H9 (cell line): ENCODE measurements at regions not wholly inside any gene's neighbourhood (a gene's known extent, or its start where the extent isn't known, plus 50 kb on each side); places are given as distances from the start of the nearest gene placed in this dataset.
"Not testable (repeated sequence)": the region's sequence is repeated elsewhere in the genome, so short reads cannot be mapped to it uniquely, and the experiment has no call there.

Experiments used
- DNase-seq: peaks from one replicate; pipeline ENCODE4 v3.0.0-alpha.2; 2017
- H2AFZ ChIP-seq: one replicate; pipeline ENCODE4 v1.6.1; 2013; ENCODE audit warnings: mild to moderate bottlenecking, low read length, control low read depth, moderate library complexity
- H2AK5ac ChIP-seq: 2 replicates; pipeline ENCODE4 v1.6.1; 2013; ENCODE audit warnings: low read length, control low read depth, mixed read lengths; ENCODE audit not compliant: insufficient read length
- H2BK120ac ChIP-seq: one replicate; pipeline ENCODE4 v1.6.1; 2013; ENCODE audit warnings: low read depth, mild to moderate bottlenecking, low read length, control low read depth, inconsistent platforms; ENCODE audit not compliant: poor library complexity, severe bottlenecking
- H2BK12ac ChIP-seq: 2 replicates; pipeline ENCODE4 v1.6.1; 2013; ENCODE audit warnings: low read length, control low read depth, mixed read lengths, low read depth; ENCODE audit not compliant: insufficient read length
- H2BK15ac ChIP-seq: 2 replicates; pipeline ENCODE4 v1.6.1; 2013; ENCODE audit warnings: low read depth, low read length, control low read depth
- H2BK20ac ChIP-seq: one replicate; pipeline ENCODE4 v1.6.1; 2013; ENCODE audit warnings: low read depth, mild to moderate bottlenecking, low read length, control low read depth, inconsistent platforms; ENCODE audit not compliant: poor library complexity, severe bottlenecking
- H2BK5ac ChIP-seq: 2 replicates; pipeline ENCODE4 v1.6.1; 2013; ENCODE audit warnings: low read length, control low read depth, mixed read lengths; ENCODE audit not compliant: insufficient read length
- H3K14ac ChIP-seq: 2 replicates; pipeline ENCODE4 v1.6.1; 2013; ENCODE audit warnings: low read length, control low read depth; ENCODE audit not compliant: insufficient read depth
- H3K18ac ChIP-seq: 2 replicates; pipeline ENCODE4 v1.6.1; 2013; ENCODE audit warnings: low read depth, mild to moderate bottlenecking, mixed read lengths, low read length, control low read depth; ENCODE audit not compliant: insufficient read length
- H3K23ac ChIP-seq: 2 replicates; pipeline ENCODE4 v1.6.1; 2013; ENCODE audit warnings: low read length, control low read depth, mixed read lengths, low read depth; ENCODE audit not compliant: insufficient read length
- H3K23me2 ChIP-seq: 2 replicates; pipeline ENCODE4 v1.6.1; 2013; ENCODE audit warnings: low read depth, mild to moderate bottlenecking, mixed read lengths, low read length, control low read depth; ENCODE audit not compliant: insufficient read length, poor library complexity, severe bottlenecking
- H3K27ac ChIP-seq: 2 replicates; pipeline ENCODE4 v1.5.1; 2013; ENCODE audit warnings: low read length, control low read depth, mixed read lengths, low read depth; ENCODE audit not compliant: insufficient read length
- H3K27me3 ChIP-seq: 2 replicates; pipeline ENCODE4 v1.6.1; 2013; ENCODE audit warnings: low read length, control low read depth, inconsistent platforms; ENCODE audit not compliant: insufficient read depth
- H3K4ac ChIP-seq: 2 replicates; pipeline ENCODE4 v1.6.1; 2013; ENCODE audit warnings: low read depth, mild to moderate bottlenecking, control low read depth, inconsistent platforms, low read length, moderate library complexity
- H3K4me1 ChIP-seq: 2 replicates; pipeline ENCODE4 v1.6.1; 2013; ENCODE audit warnings: low read length, control low read depth, inconsistent platforms; ENCODE audit not compliant: insufficient read depth
- H3K4me2 ChIP-seq: 2 replicates; pipeline ENCODE4 v1.6.1; 2013; ENCODE audit warnings: low read length, control low read depth, mixed read lengths; ENCODE audit not compliant: insufficient read length, insufficient read depth
- H3K56ac ChIP-seq: 2 replicates; pipeline ENCODE4 v1.6.1; 2013; ENCODE audit warnings: low read depth, mild to moderate bottlenecking, mixed read lengths, low read length, control low read depth; ENCODE audit not compliant: insufficient read length
- H3K79me1 ChIP-seq: 2 replicates; pipeline ENCODE4 v1.6.1; 2013; ENCODE audit warnings: low read depth, mild to moderate bottlenecking, moderate library complexity, low read length, control low read depth, inconsistent platforms; ENCODE audit not compliant: insufficient read depth, poor library complexity, severe bottlenecking
- H3K79me2 ChIP-seq: 2 replicates; pipeline ENCODE4 v1.6.1; 2013; ENCODE audit warnings: low read length, control low read depth, inconsistent platforms; ENCODE audit not compliant: insufficient read depth
- H3K9ac ChIP-seq: 2 replicates; pipeline ENCODE4 v1.6.1; 2013; ENCODE audit warnings: low read length, control low read depth, mixed read lengths; ENCODE audit not compliant: insufficient read length; ENCODE audit errors: extremely low read depth
- H3K9me3 ChIP-seq: one replicate; pipeline ENCODE4 v1.6.1; 2013; ENCODE audit warnings: low read depth, low read length, inconsistent platforms; ENCODE audit not compliant: control insufficient read depth
- H3T11ph ChIP-seq: one replicate; pipeline ENCODE4 v1.6.1; 2013; ENCODE audit warnings: mild to moderate bottlenecking, low read length, control low read depth, inconsistent platforms
- H4K20me1 ChIP-seq: one replicate; pipeline ENCODE4 v1.6.1; 2013; ENCODE audit not compliant: control insufficient read depth, insufficient read length, insufficient read depth
- H4K5ac ChIP-seq: 2 replicates; pipeline ENCODE4 v1.6.1; 2013; ENCODE audit warnings: low read depth, mild to moderate bottlenecking, mixed read lengths, low read length, control low read depth; ENCODE audit not compliant: insufficient read length
- H4K8ac ChIP-seq: replicated peaks from 2 replicates; pipeline ENCODE4 v1.6.1; 2013; ENCODE audit warnings: low read length, control low read depth, mixed read lengths, low read depth; ENCODE audit not compliant: insufficient read length
- H4K91ac ChIP-seq: 2 replicates; pipeline ENCODE4 v1.6.1; 2013; ENCODE audit warnings: low read depth, mild to moderate bottlenecking, moderate library complexity, mixed read lengths, low read length, control low read depth; ENCODE audit not compliant: insufficient read length
- H3K27ac Mint-ChIP-seq, 3 experiments: 2 replicates in 2 of 3; 3 replicates in 1 of 3; pipeline ENCODE4 v1.8.0; 2020 to 2021; ENCODE audit warnings: mixed read lengths in 3 of 3, mild to moderate bottlenecking in 1 of 3, moderate library complexity in 1 of 3
- H3K27me3 Mint-ChIP-seq: 2 replicates; pipeline ENCODE4 v1.8.0; 2021; ENCODE audit warnings: low read depth, mild to moderate bottlenecking, moderate library complexity, mixed read lengths
- H3K36me3 Mint-ChIP-seq, 3 experiments: 2 replicates in 2 of 3; 3 replicates in 1 of 3; pipeline ENCODE4 v1.8.0; 2020 to 2021; ENCODE audit warnings: low read depth in 3 of 3, mixed read lengths in 3 of 3; ENCODE audit not compliant: insufficient read depth in 1 of 3
- H3K4me1 Mint-ChIP-seq, 2 experiments: 2 replicates each; pipeline ENCODE4 v1.8.0; 2020; ENCODE audit warnings: mixed read lengths in 2 of 2
- H3K4me3 Mint-ChIP-seq, 2 experiments: 2 replicates in 1 of 2; 3 replicates in 1 of 2; pipeline ENCODE4 v1.8.0; 2020 to 2021; ENCODE audit warnings: mild to moderate bottlenecking in 2 of 2, mixed read lengths in 2 of 2, moderate library complexity in 1 of 2
- H3K9me3 Mint-ChIP-seq, 2 experiments: 2 replicates in 1 of 2; 3 replicates in 1 of 2; pipeline ENCODE4 v1.8.0; 2020; ENCODE audit warnings: mild to moderate bottlenecking in 2 of 2, mixed read lengths in 2 of 2, moderate library complexity in 1 of 2
- WGBS: extraction: QIAGEN DNeasy Blood & Tissue Kit; methylation state at CpG from one replicate; pipeline ENCODE4 v1.1.7; 2013; ENCODE audit warnings: missing lambda C conversion rate, low lambda C conversion rate, mixed read lengths; ENCODE audit not compliant: insufficient read length; ENCODE audit errors: extremely low coverage; 5-methylcytosine and 5-hydroxymethylcytosine counted together
- TF ChIP-seq, protein P1 (sequence below): fragments of 200-600 bp; sonication (generic); conservative IDR thresholded peaks from 3 replicates; pipeline ENCODE4 v1.8.0; 2021; ENCODE audit warnings: antibody characterized with exemption, mild to moderate bottlenecking

DNA sequence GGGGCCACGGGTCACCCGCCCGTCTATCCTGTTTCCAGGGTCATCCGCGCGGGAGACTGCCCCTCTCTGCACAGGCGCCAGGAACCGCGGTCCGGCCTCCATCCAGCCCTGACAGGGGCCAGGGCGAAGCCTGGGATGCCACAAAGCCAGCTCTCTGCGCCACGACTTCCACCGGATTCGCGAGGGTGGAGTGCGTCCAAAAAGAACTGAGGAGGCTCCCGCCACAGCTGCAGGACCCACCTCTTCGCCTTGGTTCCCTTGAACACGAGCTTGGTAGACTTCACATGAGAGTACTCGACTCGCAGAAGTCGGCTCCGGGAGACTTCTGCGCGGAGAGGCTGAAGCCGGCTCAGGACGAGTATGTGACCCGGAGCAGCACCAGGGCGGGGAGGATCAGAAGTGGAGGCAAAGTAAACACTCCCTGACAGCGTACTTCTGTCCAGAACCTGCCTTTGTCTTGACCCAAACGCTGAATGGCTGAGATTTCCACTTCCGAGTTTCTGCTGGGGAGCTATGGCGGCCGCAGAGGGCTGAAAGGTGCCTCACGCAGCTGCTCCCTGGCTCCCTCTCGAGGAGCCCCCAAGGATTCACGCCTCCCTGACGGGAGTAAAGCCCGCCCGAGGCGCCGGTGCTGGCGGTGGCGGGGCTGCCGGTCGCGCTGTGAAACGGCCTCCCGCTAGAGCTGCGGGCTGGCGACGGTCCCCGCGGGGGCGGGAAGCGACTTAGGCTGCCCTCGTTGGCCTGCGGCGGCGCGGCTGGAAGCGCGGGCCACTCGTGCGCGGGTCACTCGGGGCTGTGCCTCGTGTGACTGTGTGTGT is 4566.7 kb upstream of the OR11H1 start:
- no peak overlapping the region for H3K18ac ChIP-seq
- no peak overlapping the region for H3K9ac ChIP-seq
- H3K9me3 Mint-ChIP-seq: peaks cover 86 to 87% of the 10 kb centered on the region in 2 experiments
- H2AFZ ChIP-seq: no peak overlapping the region
- no peaks in the 10 kb centered on the region for H4K20me1 ChIP-seq
- H3K4me3 Mint-ChIP-seq: no peak overlapping the region
- peaks cover 57% of the 10 kb centered on the region for H3K9me3 ChIP-seq
- no peak overlapping the region for H3K4me2 ChIP-seq
- H2BK12ac ChIP-seq: no peak overlapping the region
- no peak overlapping the region for H3K4ac ChIP-seq
- H4K91ac ChIP-seq: no peak overlapping the region
- TF ChIP-seq, protein P1, sequence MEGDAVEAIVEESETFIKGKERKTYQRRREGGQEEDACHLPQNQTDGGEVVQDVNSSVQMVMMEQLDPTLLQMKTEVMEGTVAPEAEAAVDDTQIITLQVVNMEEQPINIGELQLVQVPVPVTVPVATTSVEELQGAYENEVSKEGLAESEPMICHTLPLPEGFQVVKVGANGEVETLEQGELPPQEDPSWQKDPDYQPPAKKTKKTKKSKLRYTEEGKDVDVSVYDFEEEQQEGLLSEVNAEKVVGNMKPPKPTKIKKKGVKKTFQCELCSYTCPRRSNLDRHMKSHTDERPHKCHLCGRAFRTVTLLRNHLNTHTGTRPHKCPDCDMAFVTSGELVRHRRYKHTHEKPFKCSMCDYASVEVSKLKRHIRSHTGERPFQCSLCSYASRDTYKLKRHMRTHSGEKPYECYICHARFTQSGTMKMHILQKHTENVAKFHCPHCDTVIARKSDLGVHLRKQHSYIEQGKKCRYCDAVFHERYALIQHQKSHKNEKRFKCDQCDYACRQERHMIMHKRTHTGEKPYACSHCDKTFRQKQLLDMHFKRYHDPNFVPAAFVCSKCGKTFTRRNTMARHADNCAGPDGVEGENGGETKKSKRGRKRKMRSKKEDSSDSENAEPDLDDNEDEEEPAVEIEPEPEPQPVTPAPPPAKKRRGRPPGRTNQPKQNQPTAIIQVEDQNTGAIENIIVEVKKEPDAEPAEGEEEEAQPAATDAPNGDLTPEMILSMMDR: no peak
- no peak overlapping the region for H3K27ac Mint-ChIP-seq
- H3K23ac ChIP-seq: no peak overlapping the region
- H3K36me3 Mint-ChIP-seq: peaks cover 11 to 42% (median 28%) of the 10 kb centered on the region in 3 experiments
- H3K4me1 Mint-ChIP-seq: no peaks in the 10 kb centered on the region
- H2BK5ac ChIP-seq: no peak overlapping the region
- no peak overlapping the region for H3K27ac ChIP-seq
- H3K79me1 ChIP-seq: no peaks in the 10 kb centered on the region
- H4K5ac ChIP-seq: no peak overlapping the region
- H3K4me1 ChIP-seq: no peaks in the 10 kb centered on the region
- H2BK120ac ChIP-seq: no peak overlapping the region
- no peak overlapping the region for H4K8ac ChIP-seq
- no peaks in the 10 kb centered on the region for H3K27me3 ChIP-seq
- H3K27me3 Mint-ChIP-seq: no peaks in the 10 kb centered on the region; the same call in 1 of the 2 replicates
- WGBS: no CpG with 5 or more reads among the region's 69 CpGs
- no peaks in the 10 kb centered on the region for H3K79me2 ChIP-seq
- no peak overlapping the region for H2BK15ac ChIP-seq
- no peak for DNase-seq
- no peak overlapping the region for H2BK20ac ChIP-seq
- no peak overlapping the region for H3T11ph ChIP-seq
- H2AK5ac ChIP-seq: no peak overlapping the region
- no peak overlapping the region for H3K56ac ChIP-seq
- H3K14ac ChIP-seq: no peak overlapping the region
- H3K23me2 ChIP-seq: no peaks in the 10 kb centered on the region

DNA sequence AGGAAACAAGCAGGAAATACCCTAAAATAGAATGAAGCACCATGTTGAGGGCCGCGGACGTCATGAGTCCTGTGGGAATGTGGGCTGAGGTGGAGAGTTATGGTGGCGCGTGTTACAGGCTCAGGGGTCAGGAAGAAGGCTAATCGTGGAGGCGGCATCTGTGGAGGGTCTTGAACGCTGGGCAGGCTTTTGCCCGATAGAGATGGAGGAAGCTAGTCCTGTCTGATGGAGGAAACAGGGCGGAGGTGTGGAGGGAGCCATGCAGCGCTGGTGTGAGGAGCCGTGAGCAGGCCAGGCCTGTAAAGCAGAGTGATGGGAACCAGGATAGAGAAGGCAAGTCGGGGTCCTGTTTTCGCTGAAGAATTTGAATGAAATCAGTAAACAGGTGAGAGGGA is 4566.1 kb upstream of the OR11H1 start:
- H4K8ac ChIP-seq, H3K23me2 ChIP-seq: not testable (repeated sequence)
- peaks cover 83% of the 10 kb centered on the region in 2 experiments for H3K9me3 Mint-ChIP-seq

More for the DNA sequence above, 4566.1 kb upstream of the OR11H1 start:
- not testable (repeated sequence) for H4K5ac ChIP-seq, H3K4me1 ChIP-seq, H2BK5ac ChIP-seq, H3K23ac ChIP-seq, H3K4ac ChIP-seq, H3K4me3 Mint-ChIP-seq, H3K18ac ChIP-seq, H3K9ac ChIP-seq, H2AFZ ChIP-seq, H3K4me2 ChIP-seq, H3K27ac Mint-ChIP-seq, H2AK5ac ChIP-seq, H3K79me1 ChIP-seq, H2BK120ac ChIP-seq, H3K14ac ChIP-seq, H3K79me2 ChIP-seq, H3K27ac ChIP-seq, H4K91ac ChIP-seq, H3K27me3 Mint-ChIP-seq, H3T11ph ChIP-seq, H3K4me1 Mint-ChIP-seq, H3K56ac ChIP-seq, H2BK20ac ChIP-seq, H3K27me3 ChIP-seq, DNase-seq, H2BK12ac ChIP-seq, H2BK15ac ChIP-seq, H4K20me1 ChIP-seq
- H3K9me3 ChIP-seq: peaks cover 59% of the 10 kb centered on the region
- no CpG with 5 or more reads among the region's 14 CpGs for WGBS
- peaks cover 11 to 40% (median 25%) of the 10 kb centered on the region in 3 experiments for H3K36me3 Mint-ChIP-seq
